ENCODE measurements at regions not wholly inside any gene's neighbourhood (a gene's known extent, or its start where the extent isn't known, plus 50 kb on each side); places are given as distances from the start of the nearest gene placed in this dataset.

GRCh38 chr5:124865603-124866354 is 119.3 kb upstream of the ZNF608 start:
- TF ChIP-seq CTCF (IDR thresholded peaks at IDR 0.05): no peak
- TF ChIP-seq POLR2A (IDR thresholded peaks at IDR 0.05): no peak
